GM19240 (cell line): ENCODE measurements at regions not wholly inside any gene's neighbourhood (a gene's known extent, or its start where the extent isn't known, plus 50 kb on each side); places are given as distances from the start of the nearest gene placed in this dataset.

Experiments used
- DNase-seq: peaks from one replicate; pipeline ENCODE4 v3.0.0; 2011; ENCODE audit warnings: low spot score; ENCODE audit not compliant: insufficient read length

- no peak for DNase-seq
These were observed 155.5 kb upstream of the PCBD1 start for GRCh38 chr10:71043858-71044257.

- no peak for DNase-seq
These were observed 156.4 kb upstream of the PCBD1 start for GRCh38 chr10:71044720-71045119.

GRCh38 chr10:71045204-71045809 lies 156.9 kb upstream of the PCBD1 start:
- DNase-seq, result no peak

- DNase-seq, result no peak
These were observed 157.6 kb upstream of the PCBD1 start for GRCh38 chr10:71045936-71046335.

- DNase-seq, result no peak
These were observed 158.4 kb upstream of the PCBD1 start for GRCh38 chr10:71046747-71047146.

GRCh38 chr10:71048971-71049615 lies 160.7 kb upstream of the PCBD1 start:
- no peak for DNase-seq

GRCh38 chr10:71049994-71050393 lies 161.6 kb upstream of the PCBD1 start:
- DNase-seq, result no peak

GRCh38 chr10:71052076-71052660 lies 160.2 kb upstream of the UNC5B start:
- DNase-seq, result no peak

- no peak for DNase-seq
These were observed 159.7 kb upstream of the UNC5B start for GRCh38 chr10:71052708-71053107.

GRCh38 chr10:71053169-71053895 lies 159.0 kb upstream of the UNC5B start:
- DNase-seq, result no peak

GRCh38 chr10:71058308-71058707 lies 154.1 kb upstream of the UNC5B start:
- no peak for DNase-seq

GRCh38 chr10:71059054-71059818 lies 153.1 kb upstream of the UNC5B start:
- no peak for DNase-seq

GRCh38 chr10:71059943-71060342 lies 152.4 kb upstream of the UNC5B start:
- DNase-seq, result no peak

- no peak for DNase-seq
These were observed 151.6 kb upstream of the UNC5B start for GRCh38 chr10:71060476-71061426.

GRCh38 chr10:71061472-71061871 lies 150.9 kb upstream of the UNC5B start:
- DNase-seq, result no peak

- DNase-seq, result no peak
These were observed 150.2 kb upstream of the UNC5B start for GRCh38 chr10:71062156-71062555.

- DNase-seq, result no peak
These were observed 149.0 kb upstream of the UNC5B start for GRCh38 chr10:71063401-71063800.

- no peak for DNase-seq
These were observed 147.8 kb upstream of the UNC5B start for GRCh38 chr10:71064413-71065118.

- no peak for DNase-seq
These were observed 146.7 kb upstream of the UNC5B start for GRCh38 chr10:71065659-71066058.

GRCh38 chr10:71066600-71066999 lies 145.8 kb upstream of the UNC5B start:
- DNase-seq, result no peak
